ENCODE measurements at regions not wholly inside any gene's neighbourhood (a gene's known extent, or its start where the extent isn't known, plus 50 kb on each side); places are given as distances from the start of the nearest gene placed in this dataset.

DNA sequence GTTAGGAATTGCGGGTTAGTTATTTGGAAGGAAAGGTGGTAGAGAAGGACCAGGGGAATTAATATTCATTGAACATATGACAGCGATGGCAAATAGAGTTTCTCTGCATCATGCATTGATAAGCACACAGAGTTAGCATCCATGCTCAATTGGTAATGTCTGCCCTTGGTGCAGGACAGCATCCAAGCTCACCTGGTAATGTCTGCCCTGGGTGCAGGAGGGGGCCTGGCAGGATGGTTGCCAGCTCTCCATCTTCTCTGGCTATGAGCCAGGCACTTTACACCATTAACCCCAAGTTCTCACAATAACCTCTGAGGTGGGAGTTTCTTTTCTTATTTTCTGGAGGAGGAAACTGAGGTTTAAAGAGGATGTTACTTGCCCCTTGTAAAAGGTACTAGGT, 50.4 kb upstream of the RBFOX2 start:
- Histone ChIP-seq H2AFZ (ENCODE audit: insufficient read depth, low read depth, low read length, poor library complexity, severe bottlenecking) (no peak overlapping the region), H3K9ac (ENCODE audit: insufficient read depth, low read length, poor library complexity, severe bottlenecking) (no peak overlapping the region), H3K27me3 (ENCODE audit: control insufficient read depth in 2 of 2, insufficient read depth in 2 of 2, low read length in 2 of 2) (peaks cover 0 to 19% of the 10 kb centered on the region in 2 donors), H4K20me1 (ENCODE audit: insufficient read depth, low read length) (no peaks in the 10 kb centered on the region), H3K27ac (ENCODE audit: low read depth in 1 of 2, low read length in 2 of 2) (no peak overlapping the region), H3K4me2 (replicated peaks; ENCODE audit: extremely low read depth, low read length, poor library complexity, severe bottlenecking) (no peak overlapping the region), H3K9me3 (replicated peaks in 1 of 2; ENCODE audit: control insufficient read depth in 1 of 2, insufficient read depth in 1 of 2, low read length in 2 of 2) (no peaks in the 10 kb centered on the region), H3K36me3 (replicated peaks in 1 of 2; ENCODE audit: control insufficient read depth in 1 of 2, insufficient read depth in 2 of 2, low read length in 2 of 2) (no peaks in the 10 kb centered on the region), H3K4me3 (replicated peaks in 1 of 3; ENCODE audit: low read depth in 2 of 3, low read length in 3 of 3) (no peak overlapping the region), H3K79me2 (ENCODE audit: insufficient read depth, low read length) (no peaks in the 10 kb centered on the region), H3K4me1 (ENCODE audit: control insufficient read depth in 1 of 2, insufficient read depth in 2 of 2, low read length in 2 of 2) (no peaks in the 10 kb centered on the region)
- H3K4me1 Mint-ChIP-seq: no peaks in the 10 kb centered on the region
- H3K4me3 Mint-ChIP-seq: no peak overlapping the region
- peaks cover 42 to 55% (median 47%) of the 10 kb centered on the region in 3 donors for H3K27me3 Mint-ChIP-seq (ENCODE audit: low read depth in 3 of 3)
- H3K27ac Mint-ChIP-seq: no peak overlapping the region
- WGBS (ENCODE audit: insufficient coverage): 100% methylated on average over 1 of the region's 2 CpGs
- peaks cover 2 to 14% (median 10%) of the 10 kb centered on the region in 7 donors for H3K9me3 Mint-ChIP-seq
- DNase-seq: no peak
- no peaks in the 10 kb centered on the region for H3K36me3 Mint-ChIP-seq
- intact Hi-C loops (cut with micrococcal nuclease): no loop called here
- TF ChIP-seq, protein P1, sequence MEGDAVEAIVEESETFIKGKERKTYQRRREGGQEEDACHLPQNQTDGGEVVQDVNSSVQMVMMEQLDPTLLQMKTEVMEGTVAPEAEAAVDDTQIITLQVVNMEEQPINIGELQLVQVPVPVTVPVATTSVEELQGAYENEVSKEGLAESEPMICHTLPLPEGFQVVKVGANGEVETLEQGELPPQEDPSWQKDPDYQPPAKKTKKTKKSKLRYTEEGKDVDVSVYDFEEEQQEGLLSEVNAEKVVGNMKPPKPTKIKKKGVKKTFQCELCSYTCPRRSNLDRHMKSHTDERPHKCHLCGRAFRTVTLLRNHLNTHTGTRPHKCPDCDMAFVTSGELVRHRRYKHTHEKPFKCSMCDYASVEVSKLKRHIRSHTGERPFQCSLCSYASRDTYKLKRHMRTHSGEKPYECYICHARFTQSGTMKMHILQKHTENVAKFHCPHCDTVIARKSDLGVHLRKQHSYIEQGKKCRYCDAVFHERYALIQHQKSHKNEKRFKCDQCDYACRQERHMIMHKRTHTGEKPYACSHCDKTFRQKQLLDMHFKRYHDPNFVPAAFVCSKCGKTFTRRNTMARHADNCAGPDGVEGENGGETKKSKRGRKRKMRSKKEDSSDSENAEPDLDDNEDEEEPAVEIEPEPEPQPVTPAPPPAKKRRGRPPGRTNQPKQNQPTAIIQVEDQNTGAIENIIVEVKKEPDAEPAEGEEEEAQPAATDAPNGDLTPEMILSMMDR (IDR thresholded peaks at IDR 0.05): no peak
